Sigmoid colon (tissue), 6 donors: ENCODE measurements at regions not wholly inside any gene's neighbourhood (a gene's known extent, or its start where the extent isn't known, plus 50 kb on each side); places are given as distances from the start of the nearest gene placed in this dataset.

ENCODE experiments used
- DNase-seq: peaks from one replicate; pipeline ENCODE4 v3.0.0-alpha.2; 2019
- H3K27ac ChIP-seq, 4 donors: fragments of 200-600 bp; sonication (generic); one replicate each; pipeline ENCODE4 v1.5.1; 2016 to 2019; ENCODE audit warnings: mild to moderate bottlenecking in 1 of 4
- H3K27me3 ChIP-seq, 3 donors: fragments of 200-600 bp; sonication (generic); one replicate each; pipeline ENCODE4 v1.5.1; 2019; ENCODE audit warnings: mild to moderate bottlenecking in 1 of 3
- H3K36me3 ChIP-seq, 4 donors: fragments of 200-600 bp; sonication (generic); one replicate each; pipeline ENCODE4 v1.5.1; 2016 to 2019
- H3K4me1 ChIP-seq, 4 donors: fragments of 200-600 bp; sonication (generic); one replicate each; pipeline ENCODE4 v1.5.1; 2017 to 2019
- H3K4me3 ChIP-seq, 4 donors: fragments of 200-600 bp; sonication (generic); one replicate each; pipeline ENCODE4 v1.5.1; 2017 to 2019; ENCODE audit warnings: mild to moderate bottlenecking in 2 of 4, moderate library complexity in 1 of 4
- H3K9me3 ChIP-seq, 4 donors: fragments of 200-600 bp in 3 of 4; sonication (generic) in 3 of 4; one replicate each; pipeline versions ENCODE4 v1.5.1 to v1.6.1; 2013 to 2019
- EP300 ChIP-seq, 4 donors: sonication (generic); formaldehyde crosslinking; IDR thresholded peaks; one replicate each; pipeline ENCODE4 v1.6.1; 2017; ENCODE audit warnings: antibody characterized with exemption in 4 of 4
- POLR2A ChIP-seq, 2 donors: fragments of 450-650 bp; IDR thresholded peaks; one replicate each; pipeline ENCODE4 v1.6.1; 2016; ENCODE audit warnings: antibody characterized with exemption in 2 of 2, mild to moderate bottlenecking in 2 of 2, moderate library complexity in 2 of 2
- POLR2AphosphoS5 ChIP-seq, 4 donors: sonication (generic); formaldehyde crosslinking; IDR thresholded peaks; one replicate each; pipeline ENCODE4 v1.6.1; 2017; ENCODE audit warnings: antibody characterized with exemption in 4 of 4
- WGBS, 2 donors: extraction: QIAGEN DNeasy Blood & Tissue Kit; methylation state at CpG; one replicate each; pipeline ENCODE4 v1.1.7; 2013; 5-methylcytosine and 5-hydroxymethylcytosine counted together
- intact Hi-C: fragments of 100-400 bp; cut with DNase I; formaldehyde crosslinking; loops from one replicate; pipeline ENCODE4 v1.15.1; 2023
- TF ChIP-seq, protein P1 (sequence below), 4 experiments: fragments of 450-650 bp in 3 of 4; fragments of 200-600 bp in 1 of 4; IDR thresholded peaks; one replicate each; pipeline ENCODE4 v1.5.1; 2016 to 2019; ENCODE audit warnings: antibody characterized with exemption in 4 of 4, mild to moderate bottlenecking in 3 of 4, moderate library complexity in 2 of 4
- donor health status: healthy with polysubstance abuse.
- donor health status: healthy.

DNA sequence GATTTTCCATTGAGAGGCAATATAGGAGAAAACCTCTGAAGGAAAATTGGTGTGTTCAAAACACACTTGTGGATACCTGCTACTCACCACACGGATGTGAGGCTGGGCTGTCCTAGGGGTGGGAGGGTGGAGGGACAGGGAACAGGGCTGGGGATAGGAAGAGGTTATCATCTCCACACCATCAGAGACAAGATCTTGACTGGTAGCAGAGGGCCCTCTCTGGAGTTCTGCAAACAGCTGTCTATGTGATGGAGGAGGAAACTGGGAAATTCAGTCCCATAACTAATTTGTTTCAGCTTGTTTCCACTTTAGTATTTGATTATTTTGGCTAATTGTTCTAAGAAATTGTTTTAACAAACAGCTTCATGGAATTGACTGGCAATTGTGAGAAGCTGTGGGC lies 91.6 kb upstream of the FSTL4 start:
- Histone ChIP-seq H3K9me3 (no peaks in the 10 kb centered on the region), H3K4me1 (peaks cover 0 to 10% (median 5%) of the 10 kb centered on the region in 4 donors), H3K27ac (no peak overlapping the region), H3K36me3 (no peaks in the 10 kb centered on the region), H3K4me3 (no peak overlapping the region), H3K27me3 (no peaks in the 10 kb centered on the region)
- 82 to 92% methylated on average over 1 of the region's 1 CpG for WGBS, 2 donors
- DNase-seq: no peak
- intact Hi-C loops: no loop called here
- TF ChIP-seq EP300 (IDR thresholded peaks at IDR 0.05): no peak
- TF ChIP-seq POLR2A (IDR thresholded peaks at IDR 0.05): no peak
- TF ChIP-seq POLR2AphosphoS5 (IDR thresholded peaks at IDR 0.05): no peak
- TF ChIP-seq, protein P1, sequence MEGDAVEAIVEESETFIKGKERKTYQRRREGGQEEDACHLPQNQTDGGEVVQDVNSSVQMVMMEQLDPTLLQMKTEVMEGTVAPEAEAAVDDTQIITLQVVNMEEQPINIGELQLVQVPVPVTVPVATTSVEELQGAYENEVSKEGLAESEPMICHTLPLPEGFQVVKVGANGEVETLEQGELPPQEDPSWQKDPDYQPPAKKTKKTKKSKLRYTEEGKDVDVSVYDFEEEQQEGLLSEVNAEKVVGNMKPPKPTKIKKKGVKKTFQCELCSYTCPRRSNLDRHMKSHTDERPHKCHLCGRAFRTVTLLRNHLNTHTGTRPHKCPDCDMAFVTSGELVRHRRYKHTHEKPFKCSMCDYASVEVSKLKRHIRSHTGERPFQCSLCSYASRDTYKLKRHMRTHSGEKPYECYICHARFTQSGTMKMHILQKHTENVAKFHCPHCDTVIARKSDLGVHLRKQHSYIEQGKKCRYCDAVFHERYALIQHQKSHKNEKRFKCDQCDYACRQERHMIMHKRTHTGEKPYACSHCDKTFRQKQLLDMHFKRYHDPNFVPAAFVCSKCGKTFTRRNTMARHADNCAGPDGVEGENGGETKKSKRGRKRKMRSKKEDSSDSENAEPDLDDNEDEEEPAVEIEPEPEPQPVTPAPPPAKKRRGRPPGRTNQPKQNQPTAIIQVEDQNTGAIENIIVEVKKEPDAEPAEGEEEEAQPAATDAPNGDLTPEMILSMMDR (IDR thresholded peaks at IDR 0.05): no peak

DNA sequence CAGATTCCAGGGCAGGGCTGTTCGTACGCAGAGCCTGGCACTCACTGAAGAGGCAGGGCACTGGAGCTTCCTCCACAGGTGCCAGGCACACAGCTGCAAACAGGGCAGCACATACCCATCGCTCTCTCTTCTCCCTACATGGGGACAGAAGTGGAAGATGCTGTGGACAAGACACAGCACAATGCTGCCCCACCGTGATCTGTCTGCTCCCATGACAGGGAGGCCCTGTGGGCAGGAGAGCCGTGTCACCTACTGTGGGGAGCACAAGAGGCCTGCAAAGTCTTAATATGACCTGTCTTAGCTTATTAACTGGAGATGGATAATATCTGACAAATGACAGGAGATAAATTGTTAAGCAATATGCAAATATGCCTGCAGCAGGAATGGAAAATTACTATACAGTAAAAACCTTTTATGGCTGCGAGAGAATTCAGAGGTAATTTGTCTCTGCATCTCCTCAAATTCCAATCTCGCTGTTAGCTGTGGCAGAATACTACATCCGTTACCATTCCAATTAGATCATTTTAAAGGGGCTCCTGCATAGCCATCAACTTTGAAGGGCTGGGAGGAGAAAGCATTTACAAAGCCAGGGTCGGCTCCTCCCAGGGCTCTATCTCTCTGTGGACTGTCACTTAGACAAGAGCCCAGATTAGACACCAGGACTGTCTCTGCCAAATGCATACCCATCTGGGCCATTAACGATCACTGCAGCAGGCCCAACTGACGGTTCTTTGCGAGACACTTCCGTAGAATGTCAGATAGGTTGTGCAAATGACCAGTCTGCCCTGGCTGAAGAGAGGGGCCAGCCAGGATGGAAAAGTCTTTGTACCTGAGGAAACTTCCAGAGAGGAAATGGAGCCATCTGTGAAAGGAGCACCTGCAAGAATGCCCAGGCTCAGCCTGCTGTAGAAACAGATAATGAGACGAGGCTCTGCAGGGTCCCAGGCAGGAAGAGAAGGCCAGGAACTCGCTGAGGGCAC lies 90.7 kb upstream of the FSTL4 start:
- Histone ChIP-seq H3K27me3 (no peaks in the 10 kb centered on the region), H3K9me3 (no peaks in the 10 kb centered on the region), H3K4me1 (peaks cover 0 to 1% (median 0%) of the 10 kb centered on the region in 4 donors), H3K36me3 (no peaks in the 10 kb centered on the region), H3K27ac (no peak overlapping the region), H3K4me3 (no peak overlapping the region)
- TF ChIP-seq POLR2AphosphoS5 (IDR thresholded peaks at IDR 0.05) (no peak), POLR2A (IDR thresholded peaks at IDR 0.05) (no peak), EP300 (IDR thresholded peaks at IDR 0.05) (no peak)
- TF ChIP-seq, protein P1 (IDR thresholded peaks at IDR 0.05): no peak
- peak; percentile 24 for DNase-seq
- 77 to 85% methylated on average over 15 of the region's 15 CpGs for WGBS, 2 donors
- intact Hi-C loops: no loop called here

DNA sequence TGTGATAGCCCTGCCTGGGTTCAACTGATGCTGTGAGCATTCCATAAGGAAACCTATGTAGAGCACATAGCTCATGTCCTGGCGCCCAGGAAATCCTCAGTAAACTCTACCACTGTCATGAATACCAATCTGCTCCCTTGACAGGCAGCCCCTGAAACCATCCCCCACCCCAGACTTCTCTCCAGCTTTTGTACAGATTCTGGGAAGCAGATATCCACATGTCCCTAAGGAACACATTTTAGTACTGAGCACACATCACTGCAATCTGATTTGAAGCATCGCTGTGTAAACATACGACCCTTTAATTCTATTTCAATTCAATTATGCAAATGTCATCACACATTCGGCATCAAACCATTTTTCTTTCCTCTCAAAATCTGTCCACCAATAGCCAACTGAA lies 89.5 kb upstream of the FSTL4 start:
- TF ChIP-seq POLR2A (IDR thresholded peaks at IDR 0.05): no peak
- no peak for TF ChIP-seq EP300 (IDR thresholded peaks at IDR 0.05)
- no peak for TF ChIP-seq POLR2AphosphoS5 (IDR thresholded peaks at IDR 0.05)
- TF ChIP-seq, protein P1 (IDR thresholded peaks at IDR 0.05): no peak
- intact Hi-C loops: no loop called here
- no peaks in the 10 kb centered on the region for H3K27me3 ChIP-seq
- H3K9me3 ChIP-seq: no peaks in the 10 kb centered on the region
- peak; percentile 33 for DNase-seq
- 84 to 90% methylated on average over 4 of the region's 4 CpGs for WGBS, 2 donors
- no peak overlapping the region for H3K4me3 ChIP-seq
- H3K36me3 ChIP-seq: no peaks in the 10 kb centered on the region
- no peak overlapping the region for H3K27ac ChIP-seq
- no peaks in the 10 kb centered on the region for H3K4me1 ChIP-seq

DNA sequence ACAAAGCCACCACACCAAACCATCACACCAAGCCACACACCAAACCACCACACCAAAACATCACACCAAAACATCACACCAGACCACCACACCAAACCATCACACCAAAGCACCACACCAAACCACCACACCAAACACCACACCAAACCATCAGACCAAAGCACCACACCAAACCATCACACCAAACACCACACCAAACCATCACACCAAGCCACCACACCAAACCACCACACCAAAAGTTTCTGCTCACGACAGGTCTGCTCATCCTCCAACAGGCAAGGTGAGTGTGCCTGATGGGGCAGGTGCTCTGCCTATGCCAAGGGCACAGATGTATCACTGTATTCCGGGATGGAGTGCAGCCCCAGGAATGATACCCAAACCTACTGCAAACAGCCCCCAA lies 87.9 kb upstream of the FSTL4 start:
- no peak for TF ChIP-seq EP300 (IDR thresholded peaks at IDR 0.05)
- no peak for TF ChIP-seq POLR2A (IDR thresholded peaks at IDR 0.05)
- no peak for TF ChIP-seq POLR2AphosphoS5 (IDR thresholded peaks at IDR 0.05)
- Histone ChIP-seq H3K36me3 (no peaks in the 10 kb centered on the region), H3K27ac (no peak overlapping the region), H3K9me3 (no peaks in the 10 kb centered on the region), H3K4me3 (no peak overlapping the region), H3K27me3 (no peaks in the 10 kb centered on the region), H3K4me1 (no peaks in the 10 kb centered on the region)
- intact Hi-C loops: no loop called here
- 49 to 67% methylated on average over 2 of the region's 2 CpGs for WGBS, 2 donors
- peak; percentile 24 for DNase-seq

DNA sequence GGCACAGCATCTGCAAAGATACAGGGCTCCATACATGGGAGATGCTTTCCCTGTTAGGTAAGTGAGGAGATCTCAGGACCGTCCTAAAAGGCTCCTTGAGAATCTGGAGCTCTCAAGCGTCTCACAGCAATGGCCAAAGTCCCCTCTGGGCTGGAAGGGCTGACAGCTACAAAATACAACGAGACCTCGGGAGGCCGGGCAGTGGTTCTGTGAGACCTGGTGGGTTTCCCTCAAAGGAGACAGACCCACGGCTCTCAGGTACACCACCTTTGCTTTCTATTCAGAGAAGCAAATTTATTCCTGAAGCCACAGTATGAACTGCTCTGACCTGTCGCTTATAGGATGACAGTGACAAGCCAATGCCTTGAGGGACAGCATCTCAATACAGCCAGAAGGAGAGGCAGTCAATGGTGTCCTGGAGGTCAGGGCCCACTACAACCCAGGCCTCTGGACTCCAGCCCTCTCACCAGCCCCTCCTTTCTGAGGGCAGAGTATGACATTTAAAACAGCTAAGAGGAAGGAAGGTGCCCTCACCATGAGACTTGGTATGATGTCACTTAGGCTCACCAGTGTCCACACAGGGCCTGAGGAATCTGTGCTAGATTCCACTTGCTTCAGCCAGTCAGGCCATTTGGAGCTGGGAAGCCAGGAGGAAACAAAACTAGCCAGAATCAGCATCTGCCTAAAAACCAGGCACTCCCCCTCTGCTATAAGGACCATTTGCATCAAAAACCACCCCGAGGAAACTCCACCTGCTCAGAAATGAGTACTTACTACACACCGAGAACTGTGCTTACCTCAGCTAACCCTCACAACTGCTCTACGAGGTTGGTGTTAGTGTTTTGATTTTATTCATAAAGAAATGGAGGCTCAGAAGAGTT lies 86.5 kb upstream of the FSTL4 start:
- Histone ChIP-seq H3K4me1 (no peaks in the 10 kb centered on the region), H3K27ac (no peak overlapping the region), H3K36me3 (no peaks in the 10 kb centered on the region), H3K27me3 (no peaks in the 10 kb centered on the region), H3K9me3 (no peaks in the 10 kb centered on the region), H3K4me3 (no peak overlapping the region)
- 81 to 86% methylated on average over 10 of the region's 10 CpGs for WGBS, 2 donors
- TF ChIP-seq, protein P1 (IDR thresholded peaks at IDR 0.05): no peak
- TF ChIP-seq POLR2A (IDR thresholded peaks at IDR 0.05) (no peak), POLR2AphosphoS5 (IDR thresholded peaks at IDR 0.05) (no peak), EP300 (IDR thresholded peaks at IDR 0.05) (no peak)
- intact Hi-C loops: no loop called here
- peak; percentile 25 for DNase-seq
